ENCODE measurements at regions not wholly inside any gene's neighbourhood (a gene's known extent, or its start where the extent isn't known, plus 50 kb on each side); places are given as distances from the start of the nearest gene placed in this dataset.

- Histone ChIP-seq H3K36me3 (ENCODE audit: control insufficient read depth, insufficient read depth, low read length) (no peaks in the 10 kb centered on the region), H3K4me3 (ENCODE audit: insufficient read depth, low read depth, low read length) (no peak overlapping the region), H3K27ac (ENCODE audit: insufficient read depth, low read depth, low read length, poor library complexity, severe bottlenecking) (no peak overlapping the region), H3K27me3 (ENCODE audit: control insufficient read depth, insufficient read depth, low read length, poor library complexity, severe bottlenecking) (no peaks in the 10 kb centered on the region), H3K4me1 (ENCODE audit: control insufficient read depth, insufficient read depth, low read length) (no peaks in the 10 kb centered on the region), H3K9me3 (ENCODE audit: control insufficient read depth, low read length) (no peaks in the 10 kb centered on the region)
- whole genome bisulfite sequencing, 2 experiments, result 93 to 97% methylated on average over 3 of the region's 3 CpGs
Measured at GRCh38 chr5:96563816-96564215, 98.4 kb upstream of the CAST start.

- Histone ChIP-seq H3K9me3 (ENCODE audit: control insufficient read depth, low read length) (no peaks in the 10 kb centered on the region), H3K4me1 (ENCODE audit: control insufficient read depth, insufficient read depth, low read length) (no peaks in the 10 kb centered on the region), H3K27me3 (ENCODE audit: control insufficient read depth, insufficient read depth, low read length, poor library complexity, severe bottlenecking) (no peaks in the 10 kb centered on the region), H3K36me3 (ENCODE audit: control insufficient read depth, insufficient read depth, low read length) (no peaks in the 10 kb centered on the region), H3K4me3 (ENCODE audit: insufficient read depth, low read depth, low read length) (no peak overlapping the region), H3K27ac (ENCODE audit: insufficient read depth, low read depth, low read length, poor library complexity, severe bottlenecking) (no peak overlapping the region)
- WGBS, 2 experiments, result 81 to 83% methylated on average over 8 of the region's 8 CpGs
Measured at GRCh38 chr5:96565582-96566265, 96.5 kb upstream of the CAST start.

GRCh38 chr5:96566833-96567587 lies 95.2 kb upstream of the CAST start:
- no peak overlapping the region for H3K27ac ChIP-seq (ENCODE audit: insufficient read depth, low read depth, low read length, poor library complexity, severe bottlenecking)
- no peaks in the 10 kb centered on the region for H3K27me3 ChIP-seq (ENCODE audit: control insufficient read depth, insufficient read depth, low read length, poor library complexity, severe bottlenecking)
- no peaks in the 10 kb centered on the region for H3K9me3 ChIP-seq (ENCODE audit: control insufficient read depth, low read length)
- H3K36me3 ChIP-seq (ENCODE audit: control insufficient read depth, insufficient read depth, low read length), result no peaks in the 10 kb centered on the region
- 87 to 89% methylated on average over 8 of the region's 8 CpGs for WGBS, 2 experiments
- no peaks in the 10 kb centered on the region for H3K4me1 ChIP-seq (ENCODE audit: control insufficient read depth, insufficient read depth, low read length)
- H3K4me3 ChIP-seq (ENCODE audit: insufficient read depth, low read depth, low read length), result no peak overlapping the region

- Histone ChIP-seq H3K27me3 (ENCODE audit: control insufficient read depth, insufficient read depth, low read length, poor library complexity, severe bottlenecking) (no peaks in the 10 kb centered on the region), H3K27ac (ENCODE audit: insufficient read depth, low read depth, low read length, poor library complexity, severe bottlenecking) (no peak overlapping the region), H3K36me3 (ENCODE audit: control insufficient read depth, insufficient read depth, low read length) (no peaks in the 10 kb centered on the region), H3K4me3 (ENCODE audit: insufficient read depth, low read depth, low read length) (no peak overlapping the region), H3K4me1 (ENCODE audit: control insufficient read depth, insufficient read depth, low read length) (no peaks in the 10 kb centered on the region), H3K9me3 (ENCODE audit: control insufficient read depth, low read length) (no peaks in the 10 kb centered on the region)
- 88 to 92% methylated on average over 4 of the region's 4 CpGs for WGBS, 2 experiments
Measured at GRCh38 chr5:96569332-96569731, 92.8 kb upstream of the CAST start.

- no peaks in the 10 kb centered on the region for H3K36me3 ChIP-seq (ENCODE audit: control insufficient read depth, insufficient read depth, low read length)
- H3K9me3 ChIP-seq (ENCODE audit: control insufficient read depth, low read length), result no peaks in the 10 kb centered on the region
Measured at GRCh38 chr5:96569770-96570169, 92.4 kb upstream of the CAST start.

GRCh38 chr5:96572864-96573512 lies 89.2 kb upstream of the CAST start:
- Histone ChIP-seq H3K27me3 (ENCODE audit: control insufficient read depth, insufficient read depth, low read length, poor library complexity, severe bottlenecking) (no peaks in the 10 kb centered on the region), H3K27ac (ENCODE audit: insufficient read depth, low read depth, low read length, poor library complexity, severe bottlenecking) (no peak overlapping the region), H3K36me3 (ENCODE audit: control insufficient read depth, insufficient read depth, low read length) (no peaks in the 10 kb centered on the region), H3K4me1 (ENCODE audit: control insufficient read depth, insufficient read depth, low read length) (no peaks in the 10 kb centered on the region), H3K4me3 (ENCODE audit: insufficient read depth, low read depth, low read length) (no peak overlapping the region), H3K9me3 (ENCODE audit: control insufficient read depth, low read length) (no peaks in the 10 kb centered on the region)
- 93 to 95% methylated on average over 4 to 5 of the region's 5 CpGs for WGBS, 2 experiments

More at GRCh38 chr5:96569770-96570169, 92.4 kb upstream of the CAST start:
- no peaks in the 10 kb centered on the region for H3K4me1 ChIP-seq (ENCODE audit: control insufficient read depth, insufficient read depth, low read length)
- no peak overlapping the region for H3K4me3 ChIP-seq (ENCODE audit: insufficient read depth, low read depth, low read length)
- 89 to 94% methylated on average over 4 of the region's 4 CpGs for WGBS, 2 experiments
- no peaks in the 10 kb centered on the region for H3K27me3 ChIP-seq (ENCODE audit: control insufficient read depth, insufficient read depth, low read length, poor library complexity, severe bottlenecking)
- no peak overlapping the region for H3K27ac ChIP-seq (ENCODE audit: insufficient read depth, low read depth, low read length, poor library complexity, severe bottlenecking)

- Histone ChIP-seq H3K27me3 (ENCODE audit: control insufficient read depth, insufficient read depth, low read length, poor library complexity, severe bottlenecking) (no peaks in the 10 kb centered on the region), H3K4me3 (ENCODE audit: insufficient read depth, low read depth, low read length) (no peak overlapping the region), H3K4me1 (ENCODE audit: control insufficient read depth, insufficient read depth, low read length) (no peaks in the 10 kb centered on the region), H3K9me3 (ENCODE audit: control insufficient read depth, low read length) (no peaks in the 10 kb centered on the region), H3K36me3 (ENCODE audit: control insufficient read depth, insufficient read depth, low read length) (no peaks in the 10 kb centered on the region), H3K27ac (ENCODE audit: insufficient read depth, low read depth, low read length, poor library complexity, severe bottlenecking) (no peak overlapping the region)
Measured at GRCh38 chr5:96573513-96573894, 88.7 kb upstream of the CAST start.

- Histone ChIP-seq H3K27me3 (ENCODE audit: control insufficient read depth, insufficient read depth, low read length, poor library complexity, severe bottlenecking) (no peaks in the 10 kb centered on the region), H3K9me3 (ENCODE audit: control insufficient read depth, low read length) (no peaks in the 10 kb centered on the region), H3K4me3 (ENCODE audit: insufficient read depth, low read depth, low read length) (no peak overlapping the region), H3K36me3 (ENCODE audit: control insufficient read depth, insufficient read depth, low read length) (no peaks in the 10 kb centered on the region), H3K27ac (ENCODE audit: insufficient read depth, low read depth, low read length, poor library complexity, severe bottlenecking) (no peak overlapping the region), H3K4me1 (ENCODE audit: control insufficient read depth, insufficient read depth, low read length) (no peaks in the 10 kb centered on the region)
- 92 to 97% methylated on average over 3 of the region's 3 CpGs for WGBS, 2 experiments
Measured at GRCh38 chr5:96576876-96577275, 85.3 kb upstream of the CAST start.

GRCh38 chr5:96577909-96578308 lies 84.3 kb upstream of the CAST start:
- H3K27ac ChIP-seq (ENCODE audit: insufficient read depth, low read depth, low read length, poor library complexity, severe bottlenecking), result no peak overlapping the region
- H3K4me3 ChIP-seq (ENCODE audit: insufficient read depth, low read depth, low read length), result no peak overlapping the region
- H3K27me3 ChIP-seq (ENCODE audit: control insufficient read depth, insufficient read depth, low read length, poor library complexity, severe bottlenecking), result no peaks in the 10 kb centered on the region
- no peaks in the 10 kb centered on the region for H3K4me1 ChIP-seq (ENCODE audit: control insufficient read depth, insufficient read depth, low read length)
- H3K36me3 ChIP-seq (ENCODE audit: control insufficient read depth, insufficient read depth, low read length), result no peaks in the 10 kb centered on the region
- H3K9me3 ChIP-seq (ENCODE audit: control insufficient read depth, low read length), result no peaks in the 10 kb centered on the region

GRCh38 chr5:96579711-96580110 lies 82.5 kb upstream of the CAST start:
- H3K4me3 ChIP-seq (ENCODE audit: insufficient read depth, low read depth, low read length), result no peak overlapping the region
- H3K27me3 ChIP-seq (ENCODE audit: control insufficient read depth, insufficient read depth, low read length, poor library complexity, severe bottlenecking), result no peaks in the 10 kb centered on the region
- no peaks in the 10 kb centered on the region for H3K36me3 ChIP-seq (ENCODE audit: control insufficient read depth, insufficient read depth, low read length)
- no peak overlapping the region for H3K27ac ChIP-seq (ENCODE audit: insufficient read depth, low read depth, low read length, poor library complexity, severe bottlenecking)
- no peaks in the 10 kb centered on the region for H3K9me3 ChIP-seq (ENCODE audit: control insufficient read depth, low read length)
- H3K4me1 ChIP-seq (ENCODE audit: control insufficient read depth, insufficient read depth, low read length), result no peaks in the 10 kb centered on the region
- 92 to 97% methylated on average over 2 of the region's 2 CpGs for WGBS, 2 experiments
